GM19023 (cell line): ENCODE measurements at regions not wholly inside any gene's neighbourhood (a gene's known extent, or its start where the extent isn't known, plus 50 kb on each side); places are given as distances from the start of the nearest gene placed in this dataset.

Experiments used
- ATAC-seq: cut with Tn5 transposase; IDR thresholded peaks from one replicate; pipeline ENCODE4 v1.9.1; 2021; ENCODE audit warnings: mild to moderate bottlenecking, moderate library complexity; ENCODE audit not compliant: unreplicated experiment

- no peak for ATAC-seq
Measured at GRCh38 chr4:187218705-187219245, 495.1 kb upstream of the FAT1 start.

- no peak for ATAC-seq
Measured at GRCh38 chr4:187224560-187224959, 500.9 kb upstream of the FAT1 start.

GRCh38 chr4:187227907-187228704 is 504.4 kb upstream of the FAT1 start:
- no peak for ATAC-seq

GRCh38 chr4:187232196-187232595 is 508.5 kb upstream of the FAT1 start:
- no peak for ATAC-seq

GRCh38 chr4:187232796-187233195 is 509.1 kb upstream of the FAT1 start:
- ATAC-seq = no peak

GRCh38 chr4:187235456-187236170 is 512.0 kb upstream of the FAT1 start:
- ATAC-seq = no peak

- no peak for ATAC-seq
Measured at GRCh38 chr4:187236209-187236890, 512.7 kb upstream of the FAT1 start.

- no peak for ATAC-seq
Measured at GRCh38 chr4:187238646-187239045, 515.0 kb upstream of the FAT1 start.

GRCh38 chr4:187251896-187252295 is 528.2 kb upstream of the FAT1 start:
- no peak for ATAC-seq

GRCh38 chr4:187256897-187257296 is 533.2 kb upstream of the FAT1 start:
- no peak for ATAC-seq

- ATAC-seq = no peak
Measured at GRCh38 chr4:187258651-187259401, 535.2 kb upstream of the FAT1 start.

GRCh38 chr4:187268940-187269339 is 545.3 kb upstream of the FAT1 start:
- ATAC-seq = no peak

- no peak for ATAC-seq
Measured at GRCh38 chr4:187270154-187270553, 546.5 kb upstream of the FAT1 start.

GRCh38 chr4:187271848-187272247 is 548.2 kb upstream of the FAT1 start:
- no peak for ATAC-seq

GRCh38 chr4:187274153-187274552 is 550.5 kb upstream of the FAT1 start:
- no peak for ATAC-seq

- no peak for ATAC-seq
Measured at GRCh38 chr4:187276736-187277408, 553.2 kb upstream of the FAT1 start.

- ATAC-seq = no peak
Measured at GRCh38 chr4:187283201-187283955, 559.7 kb upstream of the FAT1 start.

- ATAC-seq = no peak
Measured at GRCh38 chr4:187286525-187286924, 562.9 kb upstream of the FAT1 start.

- ATAC-seq = no peak
Measured at GRCh38 chr4:187289371-187289770, 565.7 kb upstream of the FAT1 start.

GRCh38 chr4:187294861-187295260 is 571.2 kb upstream of the FAT1 start:
- no peak for ATAC-seq
